Right lobe of liver (tissue), 6 donors: ENCODE measurements at regions not wholly inside any gene's neighbourhood (a gene's known extent, or its start where the extent isn't known, plus 50 kb on each side); places are given as distances from the start of the nearest gene placed in this dataset.

Experiments used
- ATAC-seq, 4 donors: fragments of 200-7000 bp; cut with Tn5 transposase; one replicate each; pipeline ENCODE4 v1.9.1; 2020; ENCODE audit warnings: mild to moderate bottlenecking in 4 of 4, moderate library complexity in 4 of 4
- DNase-seq, 3 donors: peaks; one replicate each; pipeline ENCODE4 v3.0.0-alpha.2; 2020
- H3K27ac ChIP-seq, 3 donors: fragments of 200-600 bp; one replicate each; pipeline ENCODE4 v1.8.0; 2022
- H3K27me3 ChIP-seq, 2 donors: fragments of 200-600 bp; one replicate each; pipeline ENCODE4 v1.8.0; 2022
- H3K36me3 ChIP-seq, 4 donors: fragments of 200-600 bp; sonication (generic) in 1 of 4; one replicate each; pipeline versions ENCODE4 v1.5.1 to v1.8.0; 2017 to 2022; ENCODE audit warnings: control low read depth in 1 of 4
- H3K4me1 ChIP-seq, 4 donors: fragments of 200-600 bp; sonication (generic) in 1 of 4; one replicate each; pipeline versions ENCODE4 v1.5.1 to v1.8.0; 2017 to 2022; ENCODE audit warnings: control low read depth in 1 of 4
- H3K4me3 ChIP-seq, 3 donors: fragments of 200-600 bp; one replicate each; pipeline ENCODE4 v1.8.0; 2022
- H3K9me3 ChIP-seq, 4 donors: fragments of 200-600 bp; sonication (generic) in 1 of 4; one replicate each; pipeline versions ENCODE4 v1.5.1 to v1.8.0; 2017 to 2022; ENCODE audit warnings: control low read depth in 1 of 4
- POLR2A ChIP-seq: fragments of 450-650 bp; IDR thresholded peaks from one replicate; pipeline ENCODE4 v1.6.1; 2017; ENCODE audit warnings: antibody characterized with exemption, mild to moderate bottlenecking
- WGBS: methylation state at CpG from one replicate; pipeline ENCODE4 v1.1.6; 2018; ENCODE audit warnings: low coverage, low lambda C conversion rate; ENCODE audit not compliant: insufficient coverage; ENCODE audit errors: missing lambda C conversion rate; 5-methylcytosine and 5-hydroxymethylcytosine counted together
- intact Hi-C, 2 donors: fragments of 100-400 bp; cut with DNase I; formaldehyde crosslinking; loops; one replicate each; pipeline versions ENCODE4 v1.11.2 to v1.14.1; 2022
- TF ChIP-seq, protein P1 (sequence below), 4 donors: fragments of 200-600 bp in 3 of 4; fragments of 450-650 bp in 1 of 4; IDR thresholded peaks; one replicate each; pipeline versions ENCODE4 v1.5.1 to v1.8.0; 2016 to 2022; ENCODE audit warnings: antibody characterized with exemption in 4 of 4, mild to moderate bottlenecking in 2 of 4
- donor health status: DM: no; HTN: yes; CAD: no.
- donor health status: DM: no; HTN: no; CAD: no.
- donor health status: DM: no; HTN: no; CAD: no.
- donor health status: DM: no; HTN: yes; CAD: no.
- donor health status: DM: no; HTN: yes; CAD: no.

DNA sequence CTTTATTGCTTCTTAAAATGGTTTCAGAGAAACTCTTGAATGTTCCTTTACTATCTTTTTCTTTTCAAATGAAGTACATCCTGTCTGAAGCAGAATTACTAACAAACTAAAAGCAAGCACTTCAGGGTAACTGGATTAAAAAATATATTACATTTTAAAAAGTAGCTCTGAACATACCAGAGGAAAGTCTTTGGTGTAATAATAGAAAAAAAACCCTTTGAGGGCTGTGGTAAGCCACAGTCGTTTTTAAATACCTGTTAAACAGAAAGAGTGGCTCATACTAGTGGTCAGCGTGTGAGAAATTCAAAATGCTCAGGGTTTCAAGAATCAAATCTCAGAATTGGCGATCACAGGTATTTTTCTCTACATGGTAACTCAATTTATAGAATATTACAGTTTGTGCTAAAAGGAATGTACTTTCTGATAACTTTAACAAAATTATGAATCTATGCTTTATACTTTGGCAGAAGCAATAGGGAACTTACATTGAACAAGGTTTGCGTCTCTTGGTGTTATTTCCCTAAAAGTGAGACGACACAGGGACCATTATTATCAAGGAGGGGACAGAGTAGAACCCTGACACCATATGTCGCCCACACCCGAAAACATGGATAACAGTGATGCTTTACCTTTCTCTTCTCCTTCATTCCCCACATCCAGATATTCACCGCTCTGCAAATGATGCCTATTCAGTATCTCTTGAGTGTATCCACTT is 97.0 kb upstream of the DPH5 start:
- 72% methylated on average over 8 of the region's 8 CpGs for WGBS
- Histone ChIP-seq H3K4me3 (no peak overlapping the region), H3K27me3 (no peaks in the 10 kb centered on the region), H3K27ac (no peak overlapping the region), H3K36me3 (no peaks in the 10 kb centered on the region), H3K4me1 (no peaks in the 10 kb centered on the region), H3K9me3 (no peaks in the 10 kb centered on the region)
- ATAC-seq (no peak), DNase-seq (no peak)
- intact Hi-C loops, result no loop called here
- TF ChIP-seq, protein P1, sequence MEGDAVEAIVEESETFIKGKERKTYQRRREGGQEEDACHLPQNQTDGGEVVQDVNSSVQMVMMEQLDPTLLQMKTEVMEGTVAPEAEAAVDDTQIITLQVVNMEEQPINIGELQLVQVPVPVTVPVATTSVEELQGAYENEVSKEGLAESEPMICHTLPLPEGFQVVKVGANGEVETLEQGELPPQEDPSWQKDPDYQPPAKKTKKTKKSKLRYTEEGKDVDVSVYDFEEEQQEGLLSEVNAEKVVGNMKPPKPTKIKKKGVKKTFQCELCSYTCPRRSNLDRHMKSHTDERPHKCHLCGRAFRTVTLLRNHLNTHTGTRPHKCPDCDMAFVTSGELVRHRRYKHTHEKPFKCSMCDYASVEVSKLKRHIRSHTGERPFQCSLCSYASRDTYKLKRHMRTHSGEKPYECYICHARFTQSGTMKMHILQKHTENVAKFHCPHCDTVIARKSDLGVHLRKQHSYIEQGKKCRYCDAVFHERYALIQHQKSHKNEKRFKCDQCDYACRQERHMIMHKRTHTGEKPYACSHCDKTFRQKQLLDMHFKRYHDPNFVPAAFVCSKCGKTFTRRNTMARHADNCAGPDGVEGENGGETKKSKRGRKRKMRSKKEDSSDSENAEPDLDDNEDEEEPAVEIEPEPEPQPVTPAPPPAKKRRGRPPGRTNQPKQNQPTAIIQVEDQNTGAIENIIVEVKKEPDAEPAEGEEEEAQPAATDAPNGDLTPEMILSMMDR (IDR thresholded peaks at IDR 0.05), result no peak
- no peak for TF ChIP-seq POLR2A

DNA sequence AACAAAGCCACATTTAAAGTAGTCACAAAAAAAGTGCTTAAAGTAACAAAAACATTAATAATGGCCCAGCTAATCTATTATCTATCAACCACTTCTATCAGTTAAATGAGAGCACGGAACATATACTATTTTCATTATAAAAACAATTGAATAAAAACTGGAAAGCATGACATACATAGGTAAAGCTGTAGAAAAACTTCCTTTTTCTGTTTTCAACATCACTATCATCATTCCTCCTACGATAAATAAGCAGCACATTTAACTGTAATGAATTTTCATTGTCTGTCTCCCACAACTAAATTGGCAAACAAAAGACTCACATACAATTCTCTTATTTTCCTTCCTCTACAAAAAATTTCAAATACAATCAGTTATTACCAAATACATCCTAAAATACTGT is 96.4 kb upstream of the DPH5 start:
- no peaks in the 10 kb centered on the region for H3K27me3 ChIP-seq
- H3K27ac ChIP-seq, result no peak overlapping the region
- no peaks in the 10 kb centered on the region for H3K4me1 ChIP-seq
- TF ChIP-seq, protein P1 (IDR thresholded peaks at IDR 0.05), result no peak
- no peak for TF ChIP-seq POLR2A
- ATAC-seq, result no peak
- H3K4me3 ChIP-seq, result no peak overlapping the region
- H3K36me3 ChIP-seq, result no peaks in the 10 kb centered on the region
- intact Hi-C loops, result no loop called here
- no peaks in the 10 kb centered on the region for H3K9me3 ChIP-seq
- WGBS, result 68% methylated on average over 2 of the region's 2 CpGs
- DNase-seq, result no peak

DNA sequence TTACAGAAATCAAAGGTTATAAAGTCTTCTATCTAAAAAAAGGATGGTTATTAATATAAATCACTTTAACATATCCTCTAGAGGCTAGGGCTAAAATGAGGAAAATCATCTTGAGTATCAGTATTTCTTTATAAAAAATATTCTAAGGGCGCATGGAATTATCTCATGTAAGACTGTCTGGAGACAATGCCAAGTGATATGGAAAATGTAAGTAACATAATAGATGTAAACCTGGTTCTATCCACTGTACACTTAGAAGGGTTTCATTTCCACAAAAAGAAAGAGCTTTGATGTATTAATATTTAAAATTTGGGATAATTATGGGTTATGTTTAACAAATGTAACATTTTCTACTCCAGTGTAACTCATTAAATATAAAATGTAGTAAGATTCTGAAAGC is 95.9 kb upstream of the DPH5 start:
- H3K27me3 ChIP-seq, result no peaks in the 10 kb centered on the region
- H3K4me1 ChIP-seq, result no peaks in the 10 kb centered on the region
- no peak overlapping the region for H3K27ac ChIP-seq
- DNase-seq (no peak), ATAC-seq (no peak)
- H3K9me3 ChIP-seq, result no peaks in the 10 kb centered on the region
- WGBS, result 71% methylated on average over 1 of the region's 1 CpG
- TF ChIP-seq, protein P1 (IDR thresholded peaks at IDR 0.05), result no peak
- TF ChIP-seq POLR2A, result no peak
- no peaks in the 10 kb centered on the region for H3K36me3 ChIP-seq
- intact Hi-C loops, result no loop called here
- H3K4me3 ChIP-seq, result no peak overlapping the region

DNA sequence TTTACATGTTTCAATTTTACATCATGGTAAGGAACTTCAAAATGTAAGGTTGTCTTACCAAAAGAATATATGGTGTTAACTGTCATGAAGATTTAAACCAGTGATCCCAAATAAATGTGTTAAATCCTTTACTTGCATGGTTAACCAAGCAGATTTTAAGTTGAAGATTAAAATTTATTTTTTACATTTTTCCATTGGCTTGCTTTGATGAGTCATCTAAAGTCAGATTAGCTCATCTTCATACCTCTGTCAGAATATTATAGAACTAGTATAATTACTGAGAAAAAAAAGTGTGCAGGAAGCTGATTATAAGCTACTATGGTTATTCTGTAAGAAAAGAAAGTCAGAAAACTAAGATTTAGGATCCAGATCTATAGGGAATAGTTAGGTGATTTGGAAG is 95.3 kb upstream of the DPH5 start:
- Histone ChIP-seq H3K27me3 (no peaks in the 10 kb centered on the region), H3K4me1 (no peaks in the 10 kb centered on the region), H3K4me3 (no peak overlapping the region), H3K27ac (no peak overlapping the region), H3K36me3 (no peaks in the 10 kb centered on the region), H3K9me3 (no peaks in the 10 kb centered on the region)
- TF ChIP-seq, protein P1 (IDR thresholded peaks at IDR 0.05), result no peak
- no peak for TF ChIP-seq POLR2A
- intact Hi-C loops, result no loop called here
- ATAC-seq, result no peak
- no peak for DNase-seq

DNA sequence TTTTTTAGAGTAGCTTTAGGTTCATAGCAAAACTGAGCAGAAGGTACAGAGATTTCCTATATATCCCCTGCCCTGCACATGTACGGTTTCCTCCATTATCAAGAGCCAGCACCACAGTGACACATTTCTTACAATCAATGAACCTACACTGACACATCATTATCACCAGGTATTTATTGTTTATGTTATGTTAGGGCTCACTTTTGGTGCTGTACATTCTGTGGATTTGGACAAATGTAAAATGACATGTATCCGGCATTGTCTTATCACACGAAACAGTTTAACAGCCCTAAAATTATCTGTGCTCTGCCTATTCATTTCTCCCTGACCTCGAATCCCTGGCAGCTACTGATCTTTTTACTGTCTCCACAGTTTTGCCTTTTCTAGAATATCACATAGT is 93.7 kb upstream of the DPH5 start:
- H3K27ac ChIP-seq, result no peak overlapping the region
- no peaks in the 10 kb centered on the region for H3K4me1 ChIP-seq
- ATAC-seq (no peak), DNase-seq (no peak)
- 71% methylated on average over 4 of the region's 4 CpGs for WGBS
- H3K9me3 ChIP-seq, result no peaks in the 10 kb centered on the region
- intact Hi-C loops, result no loop called here
- H3K4me3 ChIP-seq, result no peak overlapping the region
- H3K36me3 ChIP-seq, result no peaks in the 10 kb centered on the region
- TF ChIP-seq, protein P1 (IDR thresholded peaks at IDR 0.05), result no peak
- TF ChIP-seq POLR2A, result no peak
- no peaks in the 10 kb centered on the region for H3K27me3 ChIP-seq
